Prostate gland (tissue), 2 donors: ENCODE measurements at regions not wholly inside any gene's neighbourhood (a gene's known extent, or its start where the extent isn't known, plus 50 kb on each side); places are given as distances from the start of the nearest gene placed in this dataset.
A peak's percentile ranks its signal among the peaks of the same experiment; 100 is the strongest.

Experiments used
- POLR2A ChIP-seq: fragments of 450-650 bp; IDR thresholded peaks from one replicate; pipeline ENCODE4 v1.6.1; 2016; ENCODE audit warnings: antibody characterized with exemption, mild to moderate bottlenecking
- POLR2AphosphoS5 ChIP-seq: sonication (generic); formaldehyde crosslinking; IDR thresholded peaks from one replicate; pipeline ENCODE4 v1.6.1; 2017; ENCODE audit warnings: antibody characterized with exemption
- TF ChIP-seq, protein P1 (sequence below), 4 experiments: fragments of 200-600 bp in 2 of 4; fragments of 450-650 bp in 2 of 4; sonication (generic) in 2 of 4; IDR thresholded peaks; 1 replicate in 3 of 4; 2 replicates in 1 of 4; pipeline ENCODE4 v1.5.1; 2016 to 2019; ENCODE audit warnings: antibody characterized with exemption in 4 of 4, mild to moderate bottlenecking in 2 of 4, moderate library complexity in 2 of 4

- TF ChIP-seq, protein P1, sequence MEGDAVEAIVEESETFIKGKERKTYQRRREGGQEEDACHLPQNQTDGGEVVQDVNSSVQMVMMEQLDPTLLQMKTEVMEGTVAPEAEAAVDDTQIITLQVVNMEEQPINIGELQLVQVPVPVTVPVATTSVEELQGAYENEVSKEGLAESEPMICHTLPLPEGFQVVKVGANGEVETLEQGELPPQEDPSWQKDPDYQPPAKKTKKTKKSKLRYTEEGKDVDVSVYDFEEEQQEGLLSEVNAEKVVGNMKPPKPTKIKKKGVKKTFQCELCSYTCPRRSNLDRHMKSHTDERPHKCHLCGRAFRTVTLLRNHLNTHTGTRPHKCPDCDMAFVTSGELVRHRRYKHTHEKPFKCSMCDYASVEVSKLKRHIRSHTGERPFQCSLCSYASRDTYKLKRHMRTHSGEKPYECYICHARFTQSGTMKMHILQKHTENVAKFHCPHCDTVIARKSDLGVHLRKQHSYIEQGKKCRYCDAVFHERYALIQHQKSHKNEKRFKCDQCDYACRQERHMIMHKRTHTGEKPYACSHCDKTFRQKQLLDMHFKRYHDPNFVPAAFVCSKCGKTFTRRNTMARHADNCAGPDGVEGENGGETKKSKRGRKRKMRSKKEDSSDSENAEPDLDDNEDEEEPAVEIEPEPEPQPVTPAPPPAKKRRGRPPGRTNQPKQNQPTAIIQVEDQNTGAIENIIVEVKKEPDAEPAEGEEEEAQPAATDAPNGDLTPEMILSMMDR (IDR thresholded peaks at IDR 0.05): no peak
- TF ChIP-seq POLR2A: no peak
- TF ChIP-seq POLR2AphosphoS5: peak; percentile 63
Observed at GRCh38 chr10:30182191-30183054, 123.0 kb upstream of the JCAD start.
